ENCODE measurements at regions not wholly inside any gene's neighbourhood (a gene's known extent, or its start where the extent isn't known, plus 50 kb on each side); places are given as distances from the start of the nearest gene placed in this dataset.

DNA sequence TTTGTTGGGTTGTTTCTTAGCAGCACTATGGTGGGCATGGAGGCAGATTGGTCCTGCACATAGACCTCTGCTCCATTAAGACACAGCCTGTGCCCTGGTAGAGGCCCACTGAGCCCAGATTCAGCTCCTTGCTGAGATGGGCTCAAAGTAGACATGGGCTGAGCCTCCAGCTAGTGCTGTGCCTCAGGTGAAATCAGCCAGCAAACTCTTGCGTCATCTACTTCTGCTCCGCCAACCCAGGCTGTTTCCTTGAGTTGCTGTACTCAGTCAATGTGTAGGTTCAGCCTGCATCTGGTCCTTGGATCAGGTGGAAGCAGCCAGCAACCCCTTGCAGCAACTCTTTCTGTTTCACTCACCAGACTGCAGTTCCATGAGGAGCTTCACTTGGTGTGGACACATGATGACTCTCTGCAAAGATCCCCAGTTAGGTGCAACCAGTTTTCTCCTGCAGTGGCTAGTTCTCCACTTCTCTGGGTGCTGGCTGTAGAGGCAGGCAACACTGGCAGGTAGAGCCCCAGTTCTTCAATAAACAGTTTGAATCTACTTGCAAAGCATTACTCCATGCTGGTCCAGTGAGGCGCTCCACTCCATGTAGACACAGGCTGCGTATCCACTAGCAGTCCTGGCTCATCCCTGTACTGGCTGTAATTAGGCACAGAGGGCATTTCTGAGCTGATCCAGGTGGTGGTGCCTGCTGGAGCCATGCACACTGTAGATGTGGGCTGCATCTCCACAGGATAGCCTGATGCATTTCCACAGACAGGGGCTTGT is 199.0 kb upstream of the MAMLD1 start:
- no peaks in the 10 kb centered on the region for H3K9me2 ChIP-seq (replicated peaks; ENCODE audit: insufficient read depth)
- H2AFZ ChIP-seq: no peak overlapping the region
- no peak overlapping the region for H3K4me3 ChIP-seq
- no peak for DNase-seq (ENCODE audit: low spot score)
- no peaks in the 10 kb centered on the region for H3K4me1 ChIP-seq (ENCODE audit: insufficient read depth)
- H3K79me2 ChIP-seq: no peaks in the 10 kb centered on the region
- TF ChIP-seq CTCF (IDR thresholded peaks at IDR 0.05; ENCODE audit: poor library complexity): no peak
- no peak for TF ChIP-seq EZH2 (IDR thresholded peaks at IDR 0.05; ENCODE audit: borderline replicate concordance)
- TF ChIP-seq EZH2phosphoT487 (IDR thresholded peaks at IDR 0.05; ENCODE audit: low read depth, severe bottlenecking, unreplicated experiment): no peak
- no peaks in the 10 kb centered on the region for H3K27me3 ChIP-seq
- no peaks in the 10 kb centered on the region for H3K9me3 ChIP-seq (ENCODE audit: low read depth)
- WGBS (ENCODE audit: low lambda C conversion rate, missing lambda C conversion rate): 88% methylated on average over 4 of the region's 4 CpGs
- no peaks in the 10 kb centered on the region for H3K36me3 ChIP-seq (replicated peaks; ENCODE audit: insufficient read depth, low read depth)
- no peak overlapping the region for H3K27ac ChIP-seq
- no peak overlapping the region for H3K4me2 ChIP-seq
- H4K20me1 ChIP-seq (ENCODE audit: insufficient read depth, poor library complexity, severe bottlenecking): no peaks in the 10 kb centered on the region

- TF ChIP-seq CTCF (IDR thresholded peaks at IDR 0.05; ENCODE audit: poor library complexity): no peak
- TF ChIP-seq EZH2 (IDR thresholded peaks at IDR 0.05; ENCODE audit: borderline replicate concordance): no peak
- TF ChIP-seq EZH2phosphoT487 (IDR thresholded peaks at IDR 0.05; ENCODE audit: low read depth, severe bottlenecking, unreplicated experiment): no peak
- H3K36me3 ChIP-seq (replicated peaks; ENCODE audit: insufficient read depth, low read depth): no peaks in the 10 kb centered on the region
- H3K9me3 ChIP-seq (ENCODE audit: low read depth): no peaks in the 10 kb centered on the region
- no peaks in the 10 kb centered on the region for H3K4me1 ChIP-seq (ENCODE audit: insufficient read depth)
- no peaks in the 10 kb centered on the region for H4K20me1 ChIP-seq (ENCODE audit: insufficient read depth, poor library complexity, severe bottlenecking)
- H3K27ac ChIP-seq: no peak overlapping the region
- H3K4me2 ChIP-seq: no peak overlapping the region
- H3K27me3 ChIP-seq: no peaks in the 10 kb centered on the region
- no peaks in the 10 kb centered on the region for H3K79me2 ChIP-seq
- no peak for DNase-seq (ENCODE audit: low spot score)
- H2AFZ ChIP-seq: no peak overlapping the region
- 73% methylated on average over 4 of the region's 4 CpGs for WGBS (ENCODE audit: low lambda C conversion rate, missing lambda C conversion rate)
- H3K9me2 ChIP-seq (replicated peaks; ENCODE audit: insufficient read depth): no peaks in the 10 kb centered on the region
- H3K4me3 ChIP-seq: no peak overlapping the region
Measured at GRCh38 chrX:150164971-150165600, 198.0 kb upstream of the MAMLD1 start.

DNA sequence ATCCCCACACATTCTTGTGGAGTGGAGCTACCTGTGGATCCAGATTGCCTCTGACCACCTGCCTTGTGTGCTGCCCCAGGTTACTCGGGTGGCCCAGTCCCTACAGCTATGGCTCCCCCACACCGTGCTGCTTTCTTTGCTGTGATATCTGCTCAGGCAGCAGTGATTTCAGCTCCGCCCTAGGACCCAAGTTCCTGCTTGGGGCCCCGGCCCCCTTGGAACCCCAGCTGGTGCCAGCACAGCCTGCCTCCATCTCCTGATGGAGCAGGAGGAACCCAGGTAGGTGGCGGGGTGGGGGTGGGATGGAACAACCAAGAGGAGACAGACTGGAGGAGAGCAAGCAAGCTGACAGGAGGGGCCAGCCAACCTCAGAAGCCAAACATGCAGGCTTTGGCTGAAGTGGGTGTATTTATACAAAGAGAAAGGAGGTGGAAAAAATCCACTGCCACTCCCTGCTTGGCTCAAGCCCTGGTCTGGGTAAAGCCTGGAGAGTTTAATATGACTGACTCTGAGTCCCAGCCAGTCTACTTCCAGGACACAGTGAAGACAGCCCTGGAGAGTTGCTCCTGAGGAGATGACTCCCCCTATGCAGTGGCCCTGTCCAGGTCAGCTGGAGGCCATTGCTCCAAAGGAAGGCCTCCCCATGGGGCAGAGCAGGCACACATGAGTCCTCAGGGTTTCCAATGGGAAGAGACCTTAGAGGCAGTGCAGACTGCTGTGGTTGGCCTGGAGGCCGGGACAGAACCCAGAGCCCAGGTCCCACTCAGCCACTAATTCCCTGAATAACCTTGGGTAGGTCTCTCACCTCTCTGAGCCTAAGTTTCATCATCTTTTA is 197.1 kb upstream of the MAMLD1 start:
- Histone ChIP-seq H3K9me3 (ENCODE audit: low read depth) (no peaks in the 10 kb centered on the region), H3K4me1 (ENCODE audit: insufficient read depth) (no peaks in the 10 kb centered on the region), H4K20me1 (ENCODE audit: insufficient read depth, poor library complexity, severe bottlenecking) (no peaks in the 10 kb centered on the region), H3K36me3 (replicated peaks; ENCODE audit: insufficient read depth, low read depth) (no peaks in the 10 kb centered on the region), H3K79me2 (no peaks in the 10 kb centered on the region), H3K4me3 (no peak overlapping the region), H3K27ac (no peak overlapping the region), H3K9me2 (replicated peaks; ENCODE audit: insufficient read depth) (no peaks in the 10 kb centered on the region), H3K4me2 (no peak overlapping the region), H3K27me3 (no peaks in the 10 kb centered on the region), H2AFZ (no peak overlapping the region)
- TF ChIP-seq EZH2phosphoT487 (IDR thresholded peaks at IDR 0.05; ENCODE audit: low read depth, severe bottlenecking, unreplicated experiment) (no peak), CTCF (IDR thresholded peaks at IDR 0.05; ENCODE audit: poor library complexity) (no peak), EZH2 (IDR thresholded peaks at IDR 0.05; ENCODE audit: borderline replicate concordance) (no peak)
- WGBS (ENCODE audit: low lambda C conversion rate, missing lambda C conversion rate): 72% methylated on average over 6 of the region's 6 CpGs
- no peak for DNase-seq (ENCODE audit: low spot score)
